ENCODE measurements at regions not wholly inside any gene's neighbourhood (a gene's known extent, or its start where the extent isn't known, plus 50 kb on each side); places are given as distances from the start of the nearest gene placed in this dataset.

- DNase-seq (ENCODE audit: low read depth, low spot score) = no peak
- Histone ChIP-seq H3K4me1 (ENCODE audit: control insufficient read depth in 1 of 2, insufficient read depth in 2 of 2, low read length in 2 of 2) (no peaks in the 10 kb centered on the region), H3K9me3 (ENCODE audit: control insufficient read depth in 1 of 2, insufficient read depth in 1 of 2, low read depth in 1 of 2, low read length in 2 of 2) (no peaks in the 10 kb centered on the region), H3K27ac (ENCODE audit: low read depth, low read length) (no peak overlapping the region), H3K79me2 (ENCODE audit: insufficient read depth, low read length) (no peaks in the 10 kb centered on the region), H3K4me3 (replicated peaks in 1 of 2; ENCODE audit: low read depth in 1 of 2, low read length in 2 of 2) (no peak overlapping the region), H3K27me3 (ENCODE audit: insufficient read depth, low read length) (no peaks in the 10 kb centered on the region), H3K4me2 (ENCODE audit: low read length) (no peak overlapping the region), H2AFZ (ENCODE audit: low read depth, low read length, poor library complexity, severe bottlenecking) (no peak overlapping the region), H3K36me3 (ENCODE audit: control insufficient read depth in 1 of 2, insufficient read depth in 2 of 2, low read length in 2 of 2) (no peaks in the 10 kb centered on the region), H3K9me2 (ENCODE audit: insufficient read depth) (no peaks in the 10 kb centered on the region), H4K20me1 (ENCODE audit: insufficient read depth) (no peaks in the 10 kb centered on the region), H3K9ac (ENCODE audit: low read length) (no peak overlapping the region)
- TF ChIP-seq EZH2phosphoT487 (IDR thresholded peaks at IDR 0.05; ENCODE audit: borderline replicate concordance) (no peak), EZH2 (IDR thresholded peaks at IDR 0.05) (no peak), CEBPB (IDR thresholded peaks at IDR 0.05; ENCODE audit: low read depth) (no peak), MAX (IDR thresholded peaks at IDR 0.05) (no peak), FOSL1 (IDR thresholded peaks at IDR 0.05; ENCODE audit: low read depth) (no peak), SP1 (IDR thresholded peaks at IDR 0.05; ENCODE audit: low read depth) (no peak), TCF7L2 (IDR thresholded peaks at IDR 0.05; ENCODE audit: borderline replicate concordance, extremely low read depth, insufficient read depth, insufficient read length) (no peak), YY1 (IDR thresholded peaks at IDR 0.05; ENCODE audit: extremely low read depth, insufficient replicate concordance, low read depth, low read length) (no peak), SRF (IDR thresholded peaks at IDR 0.05; ENCODE audit: low read depth) (no peak), JUND (IDR thresholded peaks at IDR 0.05) (no peak)
- TF ChIP-seq, protein P1, sequence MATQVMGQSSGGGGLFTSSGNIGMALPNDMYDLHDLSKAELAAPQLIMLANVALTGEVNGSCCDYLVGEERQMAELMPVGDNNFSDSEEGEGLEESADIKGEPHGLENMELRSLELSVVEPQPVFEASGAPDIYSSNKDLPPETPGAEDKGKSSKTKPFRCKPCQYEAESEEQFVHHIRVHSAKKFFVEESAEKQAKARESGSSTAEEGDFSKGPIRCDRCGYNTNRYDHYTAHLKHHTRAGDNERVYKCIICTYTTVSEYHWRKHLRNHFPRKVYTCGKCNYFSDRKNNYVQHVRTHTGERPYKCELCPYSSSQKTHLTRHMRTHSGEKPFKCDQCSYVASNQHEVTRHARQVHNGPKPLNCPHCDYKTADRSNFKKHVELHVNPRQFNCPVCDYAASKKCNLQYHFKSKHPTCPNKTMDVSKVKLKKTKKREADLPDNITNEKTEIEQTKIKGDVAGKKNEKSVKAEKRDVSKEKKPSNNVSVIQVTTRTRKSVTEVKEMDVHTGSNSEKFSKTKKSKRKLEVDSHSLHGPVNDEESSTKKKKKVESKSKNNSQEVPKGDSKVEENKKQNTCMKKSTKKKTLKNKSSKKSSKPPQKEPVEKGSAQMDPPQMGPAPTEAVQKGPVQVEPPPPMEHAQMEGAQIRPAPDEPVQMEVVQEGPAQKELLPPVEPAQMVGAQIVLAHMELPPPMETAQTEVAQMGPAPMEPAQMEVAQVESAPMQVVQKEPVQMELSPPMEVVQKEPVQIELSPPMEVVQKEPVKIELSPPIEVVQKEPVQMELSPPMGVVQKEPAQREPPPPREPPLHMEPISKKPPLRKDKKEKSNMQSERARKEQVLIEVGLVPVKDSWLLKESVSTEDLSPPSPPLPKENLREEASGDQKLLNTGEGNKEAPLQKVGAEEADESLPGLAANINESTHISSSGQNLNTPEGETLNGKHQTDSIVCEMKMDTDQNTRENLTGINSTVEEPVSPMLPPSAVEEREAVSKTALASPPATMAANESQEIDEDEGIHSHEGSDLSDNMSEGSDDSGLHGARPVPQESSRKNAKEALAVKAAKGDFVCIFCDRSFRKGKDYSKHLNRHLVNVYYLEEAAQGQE (IDR thresholded peaks at IDR 0.05; ENCODE audit: low read depth) = no peak
- no peak for ATAC-seq
- CTCF ChIA-PET = interaction anchor here (1.6 kb wide), 1 partner anchor 61 kb away, joined by 4 read pairs; the partner anchor contains the start of gene CCBE1
- BruUV-seq (replicated peaks) = no TSS peak
- RAD21 ChIA-PET (ENCODE audit: low non-redundant PET in 1 of 2, low total read pairs in 2 of 2, uncharacterized antibody in 2 of 2, unreplicated experiment in 2 of 2) = no interaction called here
- POLR2A ChIA-PET = no interaction called here
- intact Hi-C loops (cut with micrococcal nuclease) = no loop called here
Observed at GRCh38 chr18:59758106-59758505, 60.9 kb upstream of the CCBE1 start.
